ENCODE measurements at regions not wholly inside any gene's neighbourhood (a gene's known extent, or its start where the extent isn't known, plus 50 kb on each side); places are given as distances from the start of the nearest gene placed in this dataset.

GRCh38 chr18:28529644-28530043 lies 352.7 kb upstream of the CDH2 start:
- H3K4me1 Mint-ChIP-seq (ENCODE audit: low read depth) = no peaks in the 10 kb centered on the region
- H3K27me3 Mint-ChIP-seq (ENCODE audit: low read depth) = peaks cover 7% of the 10 kb centered on the region
- no peak for DNase-seq (ENCODE audit: low spot score)
- TF ChIP-seq CTCF (IDR thresholded peaks at IDR 0.05) = no peak
- H3K27ac Mint-ChIP-seq (ENCODE audit: unreplicated experiment) = no peak overlapping the region
- H3K36me3 Mint-ChIP-seq (ENCODE audit: low read depth) = no peaks in the 10 kb centered on the region
- H3K4me3 Mint-ChIP-seq (ENCODE audit: unreplicated experiment) = no peak overlapping the region
- no peaks in the 10 kb centered on the region for H3K9me3 Mint-ChIP-seq (ENCODE audit: low read depth)

- H3K36me3 Mint-ChIP-seq (ENCODE audit: low read depth) = peaks cover 1% of the 10 kb centered on the region
- DNase-seq (ENCODE audit: low spot score) = no peak
- H3K27ac Mint-ChIP-seq (ENCODE audit: unreplicated experiment) = no peak overlapping the region
- peaks cover 7% of the 10 kb centered on the region for H3K27me3 Mint-ChIP-seq (ENCODE audit: low read depth)
- TF ChIP-seq CTCF (IDR thresholded peaks at IDR 0.05) = no peak
- no peaks in the 10 kb centered on the region for H3K4me1 Mint-ChIP-seq (ENCODE audit: low read depth)
- no peaks in the 10 kb centered on the region for H3K9me3 Mint-ChIP-seq (ENCODE audit: low read depth)
- H3K4me3 Mint-ChIP-seq (ENCODE audit: unreplicated experiment) = no peak overlapping the region
Observed at GRCh38 chr18:28526196-28526595, 349.3 kb upstream of the CDH2 start.

- H3K4me3 Mint-ChIP-seq (ENCODE audit: unreplicated experiment) = no peak overlapping the region
- DNase-seq (ENCODE audit: low spot score) = no peak
- no peaks in the 10 kb centered on the region for H3K4me1 Mint-ChIP-seq (ENCODE audit: low read depth)
- H3K9me3 Mint-ChIP-seq (ENCODE audit: low read depth) = no peaks in the 10 kb centered on the region
- H3K27me3 Mint-ChIP-seq (ENCODE audit: low read depth) = peaks cover 7% of the 10 kb centered on the region
- peaks cover 1% of the 10 kb centered on the region for H3K36me3 Mint-ChIP-seq (ENCODE audit: low read depth)
- H3K27ac Mint-ChIP-seq (ENCODE audit: unreplicated experiment) = no peak overlapping the region
- TF ChIP-seq CTCF (IDR thresholded peaks at IDR 0.05) = no peak
Observed at GRCh38 chr18:28523758-28524475, 347.0 kb upstream of the CDH2 start.

- Mint-ChIP-seq H3K36me3 (ENCODE audit: low read depth) (peaks cover 1% of the 10 kb centered on the region), H3K4me1 (ENCODE audit: low read depth) (no peaks in the 10 kb centered on the region), H3K4me3 (ENCODE audit: unreplicated experiment) (no peak overlapping the region), H3K27ac (ENCODE audit: unreplicated experiment) (no peak overlapping the region), H3K9me3 (ENCODE audit: low read depth) (no peaks in the 10 kb centered on the region), H3K27me3 (ENCODE audit: low read depth) (peaks cover 7% of the 10 kb centered on the region)
- TF ChIP-seq CTCF (IDR thresholded peaks at IDR 0.05) = no peak
- DNase-seq (ENCODE audit: low spot score) = no peak
Observed at GRCh38 chr18:28522236-28522635, 345.3 kb upstream of the CDH2 start.

- H3K4me3 Mint-ChIP-seq (ENCODE audit: unreplicated experiment) = no peak overlapping the region
- peaks cover 3% of the 10 kb centered on the region for H3K27me3 Mint-ChIP-seq (ENCODE audit: low read depth)
- no peak for DNase-seq (ENCODE audit: low spot score)
- H3K4me1 Mint-ChIP-seq (ENCODE audit: low read depth) = no peaks in the 10 kb centered on the region
- peaks cover 1% of the 10 kb centered on the region for H3K36me3 Mint-ChIP-seq (ENCODE audit: low read depth)
- TF ChIP-seq CTCF (IDR thresholded peaks at IDR 0.05) = no peak
- H3K27ac Mint-ChIP-seq (ENCODE audit: unreplicated experiment) = no peak overlapping the region
- no peaks in the 10 kb centered on the region for H3K9me3 Mint-ChIP-seq (ENCODE audit: low read depth)
Observed at GRCh38 chr18:28519997-28520396, 343.1 kb upstream of the CDH2 start.
